ENCODE measurements at regions not wholly inside any gene's neighbourhood (a gene's known extent, or its start where the extent isn't known, plus 50 kb on each side); places are given as distances from the start of the nearest gene placed in this dataset.

DNA sequence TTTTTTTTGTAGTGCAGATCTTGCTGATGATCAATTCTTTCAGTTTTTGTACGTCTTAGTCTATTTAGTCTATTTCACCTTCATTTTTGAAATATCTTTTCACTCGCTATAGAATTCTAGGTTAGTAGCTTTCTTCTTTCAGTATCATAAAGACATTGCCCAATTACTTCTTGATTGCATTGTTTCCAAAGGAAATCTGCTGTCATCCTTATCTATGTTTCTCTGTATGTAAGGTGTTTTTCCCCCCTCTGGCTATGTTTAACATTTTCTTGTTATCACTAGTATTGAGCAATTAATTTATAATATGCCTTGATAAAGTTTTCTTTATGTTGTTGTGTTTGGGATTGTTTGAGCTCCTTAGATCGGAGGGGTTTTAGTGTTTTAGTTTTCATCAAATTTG lies 171.9 kb downstream of the BMP4 start:
- no peak overlapping the region for H3K4me3 ChIP-seq
- 66% methylated on average over 3 of the region's 3 CpGs for WGBS (ENCODE audit: insufficient coverage, low coverage, low lambda C conversion rate, missing lambda C conversion rate)
- intact Hi-C loops (cut with DNase I) = no loop called here
- no peak overlapping the region for H3K27ac ChIP-seq
- ATAC-seq (no peak), DNase-seq (no peak)
- no peaks in the 10 kb centered on the region for H3K36me3 ChIP-seq
- H3K9me3 ChIP-seq = no peaks in the 10 kb centered on the region
- TF ChIP-seq CTCF (IDR thresholded peaks at IDR 0.05) = no peak
- no peak for TF ChIP-seq POLR2A (IDR thresholded peaks at IDR 0.05)
- H3K27me3 ChIP-seq = no peaks in the 10 kb centered on the region
- H3K4me1 ChIP-seq = no peaks in the 10 kb centered on the region

- Histone ChIP-seq H3K4me1 (no peaks in the 10 kb centered on the region), H3K27ac (no peak overlapping the region), H3K9me3 (no peaks in the 10 kb centered on the region), H3K27me3 (no peaks in the 10 kb centered on the region), H3K36me3 (no peaks in the 10 kb centered on the region), H3K4me3 (no peak overlapping the region)
- ATAC-seq = no peak
- intact Hi-C loops (cut with DNase I) = no loop called here
- TF ChIP-seq POLR2A (IDR thresholded peaks at IDR 0.05) (no peak), CTCF (IDR thresholded peaks at IDR 0.05) (no peak)
- no peak for DNase-seq
Measured at GRCh38 chr14:53783256-53783655, 173.4 kb downstream of the BMP4 start.

DNA sequence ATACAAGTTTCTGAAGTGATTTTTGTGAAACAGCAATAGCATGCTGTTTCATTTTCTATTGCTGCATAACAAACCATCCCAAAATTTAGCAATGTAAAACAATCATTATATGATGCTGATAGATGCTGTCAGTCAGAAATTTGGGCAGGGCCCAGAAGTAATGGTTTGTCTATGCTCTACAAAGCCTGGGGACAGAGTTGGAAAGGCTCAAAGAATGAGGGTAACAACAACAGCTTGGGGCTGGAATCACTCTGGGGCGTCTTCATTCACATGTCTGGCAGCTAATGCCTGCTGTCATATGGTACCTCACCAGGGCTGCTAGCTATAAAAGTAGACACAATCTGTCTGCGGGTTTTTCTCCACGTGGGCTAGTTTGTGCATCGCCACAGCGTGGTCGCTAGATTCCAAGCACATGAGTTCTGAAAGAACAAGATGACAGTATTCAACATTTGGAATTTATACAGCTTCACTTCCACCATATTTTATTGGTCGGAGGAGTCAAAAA lies 176.5 kb downstream of the BMP4 start:
- H3K4me1 ChIP-seq = no peaks in the 10 kb centered on the region
- H3K36me3 ChIP-seq = no peaks in the 10 kb centered on the region
- 88% methylated on average over 7 of the region's 7 CpGs for WGBS (ENCODE audit: insufficient coverage, low coverage, low lambda C conversion rate, missing lambda C conversion rate)
- H3K27me3 ChIP-seq = no peaks in the 10 kb centered on the region
- intact Hi-C loops (cut with DNase I) = no loop called here
- H3K4me3 ChIP-seq = no peak overlapping the region
- no peak overlapping the region for H3K27ac ChIP-seq
- no peak for ATAC-seq
- DNase-seq = no peak
- H3K9me3 ChIP-seq = no peaks in the 10 kb centered on the region
- no peak for TF ChIP-seq CTCF (IDR thresholded peaks at IDR 0.05)
- TF ChIP-seq POLR2A (IDR thresholded peaks at IDR 0.05) = no peak

DNA sequence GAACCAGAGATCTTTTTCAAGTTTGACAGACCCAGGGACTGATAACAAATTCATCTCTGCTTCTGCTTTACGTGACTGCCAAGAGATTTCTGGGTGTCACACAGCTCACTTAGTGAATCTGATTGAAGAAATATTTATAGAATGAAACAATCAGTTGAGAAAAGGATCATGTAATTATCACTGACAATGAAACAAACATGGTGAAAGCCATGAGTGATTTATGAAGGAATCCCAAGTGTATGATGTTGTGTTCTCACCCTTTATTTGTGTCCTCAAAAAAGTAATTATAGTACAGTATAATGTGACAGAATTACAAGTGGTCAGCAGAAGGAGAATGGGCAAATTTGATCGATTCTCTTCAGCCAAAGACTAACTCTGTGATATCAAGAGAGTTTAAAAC lies 177.3 kb downstream of the BMP4 start:
- DNase-seq (no peak), ATAC-seq (no peak)
- TF ChIP-seq CTCF (IDR thresholded peaks at IDR 0.05) (no peak), POLR2A (IDR thresholded peaks at IDR 0.05) (no peak)
- Histone ChIP-seq H3K4me1 (no peaks in the 10 kb centered on the region), H3K4me3 (no peak overlapping the region), H3K9me3 (no peaks in the 10 kb centered on the region), H3K36me3 (no peaks in the 10 kb centered on the region), H3K27ac (no peak overlapping the region), H3K27me3 (no peaks in the 10 kb centered on the region)
- intact Hi-C loops (cut with DNase I) = no loop called here
- WGBS (ENCODE audit: insufficient coverage, low coverage, low lambda C conversion rate, missing lambda C conversion rate) = 47% methylated on average over 2 of the region's 2 CpGs

GRCh38 chr14:53778263-53778662 lies 178.4 kb downstream of the BMP4 start:
- no peak for DNase-seq
- intact Hi-C loops (cut with DNase I) = no loop called here
- Histone ChIP-seq H3K27ac (no peak overlapping the region), H3K36me3 (no peaks in the 10 kb centered on the region), H3K9me3 (no peaks in the 10 kb centered on the region), H3K4me1 (no peaks in the 10 kb centered on the region), H3K4me3 (no peak overlapping the region), H3K27me3 (no peaks in the 10 kb centered on the region)
- TF ChIP-seq CTCF (IDR thresholded peaks at IDR 0.05) (no peak), POLR2A (IDR thresholded peaks at IDR 0.05) (no peak)
- ATAC-seq = no peak
